Esophagus squamous epithelium (tissue), 4 donors: ENCODE measurements at regions not wholly inside any gene's neighbourhood (a gene's known extent, or its start where the extent isn't known, plus 50 kb on each side); places are given as distances from the start of the nearest gene placed in this dataset.

Experiments used
- CTCF ChIP-seq, 6 experiments: fragments of 450-650 bp in 4 of 6; fragments of 200-600 bp in 2 of 6; sonication (generic) in 2 of 6; IDR thresholded peaks; one replicate each; pipeline ENCODE4 v1.5.1; 2016 to 2019; ENCODE audit warnings: antibody characterized with exemption in 6 of 6, mild to moderate bottlenecking in 4 of 6, moderate library complexity in 4 of 6
- POLR2A ChIP-seq, 4 donors: fragments of 450-650 bp; IDR thresholded peaks; one replicate each; pipeline ENCODE4 v1.6.1; 2017; ENCODE audit warnings: antibody characterized with exemption in 4 of 4, mild to moderate bottlenecking in 4 of 4, moderate library complexity in 3 of 4

- TF ChIP-seq CTCF (IDR thresholded peaks at IDR 0.05): no peak
- TF ChIP-seq POLR2A (IDR thresholded peaks at IDR 0.05): no peak
These were observed 107.6 kb upstream of the FAM9B start for GRCh38 chrX:9141496-9141895.
